IMR-90 (cell line): ENCODE measurements at regions not wholly inside any gene's neighbourhood (a gene's known extent, or its start where the extent isn't known, plus 50 kb on each side); places are given as distances from the start of the nearest gene placed in this dataset.

Source experiments
- ATAC-seq: fragments of 200-7000 bp; cut with Tn5 transposase; 2 replicates; pipeline ENCODE4 v1.9.1; 2020; ENCODE audit warnings: low read depth, mild to moderate bottlenecking, moderate library complexity
- BruUV-seq: library from RNA; stranded (reverse); fragments of 400-500 nt; replicated peaks from 2 replicates; lab custom pipeline; 2021; lab: Mats Ljungman, UMichigan
- CTCF ChIA-PET: fragments of 300-600 bp; formaldehyde crosslinking; extraction: SDS; loops from one replicate; lab custom pipeline; 2021; ENCODE audit warnings: antibody characterized with exemption; lab: Yijun Ruan, JAX
- POLR2A ChIA-PET: fragments of 300-600 bp; sonication (Branson Sonifier 250); formaldehyde crosslinking; loops from one replicate; lab custom pipeline; 2022; ENCODE audit warnings: antibody characterized with exemption; ENCODE audit not compliant: unreplicated experiment; lab: Charles Lee
- DNase-seq: peaks from one replicate; pipeline ENCODE4 v3.0.0; 2013
- H2AFZ ChIP-seq: replicated peaks from 2 replicates; pipeline ENCODE3; 2013; ENCODE audit warnings: low read length, mild to moderate bottlenecking; ENCODE audit not compliant: poor library complexity
- H2AK5ac ChIP-seq: 2 replicates; pipeline ENCODE4 v1.6.1; 2013; ENCODE audit warnings: low read depth, low read length, inconsistent platforms
- H2AK9ac ChIP-seq: replicated peaks from 2 replicates; pipeline ENCODE3; 2013; ENCODE audit warnings: mild to moderate bottlenecking, low read depth, low read length, moderate library complexity; ENCODE audit not compliant: poor library complexity
- H2BK120ac ChIP-seq: 2 replicates; pipeline ENCODE4 v1.6.1; 2013; ENCODE audit warnings: low read depth, low read length, inconsistent platforms
- H2BK15ac ChIP-seq: 3 replicates; pipeline ENCODE4 v1.6.1; 2013; ENCODE audit warnings: low read depth, low read length, inconsistent platforms
- H2BK20ac ChIP-seq: 2 replicates; pipeline ENCODE4 v1.6.1; 2013; ENCODE audit warnings: low read depth, mild to moderate bottlenecking, inconsistent platforms, low read length, moderate library complexity
- H2BK5ac ChIP-seq: 2 replicates; pipeline ENCODE4 v1.6.1; 2013; ENCODE audit warnings: mild to moderate bottlenecking, low read depth, low read length, inconsistent platforms; ENCODE audit not compliant: poor library complexity, severe bottlenecking
- H3K14ac ChIP-seq: replicated peaks from 2 replicates; pipeline ENCODE4 v1.6.1; 2013; ENCODE audit warnings: low read depth, low read length, inconsistent platforms
- H3K18ac ChIP-seq: 2 replicates; pipeline ENCODE4 v1.6.1; 2013; ENCODE audit warnings: low read depth, low read length, control low read depth
- H3K23ac ChIP-seq: 2 replicates; pipeline ENCODE4 v1.6.1; 2013; ENCODE audit warnings: low read depth, low read length, inconsistent platforms
- H3K27ac ChIP-seq: 2 replicates; pipeline ENCODE4 v1.5.1; 2013; ENCODE audit warnings: mild to moderate bottlenecking, control low read depth, low read length; ENCODE audit not compliant: insufficient read depth
- H3K27me3 ChIP-seq: 2 replicates; pipeline ENCODE4 v1.6.1; 2013; ENCODE audit warnings: low read length; ENCODE audit not compliant: control insufficient read depth, insufficient read depth
- H3K36me3 ChIP-seq: 2 replicates; pipeline ENCODE4 v1.6.1; 2013; ENCODE audit warnings: low read length, mixed read lengths; ENCODE audit not compliant: control insufficient read depth, insufficient read depth
- H3K4ac ChIP-seq: 2 replicates; pipeline ENCODE4 v1.6.1; 2013; ENCODE audit warnings: low read depth, low read length, inconsistent platforms
- H3K4me1 ChIP-seq: 2 replicates; pipeline ENCODE4 v1.6.1; 2013; ENCODE audit warnings: low read length, mixed read lengths; ENCODE audit not compliant: control insufficient read depth, insufficient read depth
- H3K4me2 ChIP-seq: 2 replicates; pipeline ENCODE4 v1.6.1; 2013; ENCODE audit warnings: low read depth, mild to moderate bottlenecking, control low read depth, low read length, moderate library complexity
- H3K4me3 ChIP-seq: 2 replicates; pipeline ENCODE4 v1.5.1; 2013; ENCODE audit warnings: low read depth, mild to moderate bottlenecking, control low read depth, low read length, moderate library complexity; ENCODE audit not compliant: insufficient read depth
- H3K56ac ChIP-seq: 2 replicates; pipeline ENCODE4 v1.6.1; 2013; ENCODE audit warnings: low read length, inconsistent platforms; ENCODE audit not compliant: insufficient read depth; ENCODE audit errors: extremely low read depth
- H3K79me1 ChIP-seq, 2 experiments: 2 replicates each; pipeline ENCODE4 v1.6.1; 2013; ENCODE audit warnings: low read length in 2 of 2, inconsistent platforms in 1 of 2, low read depth in 1 of 2
- H3K9ac ChIP-seq: 2 replicates; pipeline ENCODE4 v1.6.1; 2013; ENCODE audit warnings: low read depth, low read length, control low read depth
- H3K9me1 ChIP-seq: 2 replicates; pipeline ENCODE4 v1.6.1; 2013; ENCODE audit warnings: low read length, inconsistent platforms; ENCODE audit not compliant: insufficient read depth
- H3K9me3 ChIP-seq: 2 replicates; pipeline ENCODE4 v1.6.1; 2013; ENCODE audit warnings: low read length; ENCODE audit not compliant: control insufficient read depth, insufficient read depth
- H4K20me1 ChIP-seq: 2 replicates; pipeline ENCODE4 v1.6.1; 2013; ENCODE audit warnings: low read length, inconsistent platforms; ENCODE audit not compliant: insufficient read depth
- H4K5ac ChIP-seq: 2 replicates; pipeline ENCODE4 v1.6.1; 2013; ENCODE audit warnings: mild to moderate bottlenecking, low read depth, low read length, control low read depth
- H4K8ac ChIP-seq, 2 experiments: 2 replicates each; pipeline ENCODE4 v1.6.1; 2013; ENCODE audit warnings: low read depth in 2 of 2, low read length in 2 of 2, control low read depth in 1 of 2, inconsistent platforms in 1 of 2
- H4K91ac ChIP-seq: 2 replicates; pipeline ENCODE4 v1.6.1; 2013; ENCODE audit warnings: low read depth, low read length, inconsistent platforms; ENCODE audit not compliant: insufficient read depth
- BHLHE40 ChIP-seq: fragments of 150-350 bp; IDR thresholded peaks from 2 replicates; pipeline ENCODE4 v1.6.1; 2016; ENCODE audit warnings: mild to moderate bottlenecking, low read depth, low read length
- FOS ChIP-seq: fragments of 150-350 bp; IDR thresholded peaks from 2 replicates; pipeline ENCODE4 v1.6.1; 2016; ENCODE audit warnings: low read depth, low read length
- MAFK ChIP-seq: IDR thresholded peaks from 2 replicates; pipeline ENCODE4 v1.6.1; 2012; ENCODE audit warnings: low read depth, low read length, improper control_type of control experiment
- RAD21 ChIP-seq: IDR thresholded peaks from 2 replicates; pipeline ENCODE4 v1.6.1; 2012; ENCODE audit warnings: low read length, improper control_type of control experiment
- SMC3 ChIP-seq: fragments of 150-350 bp; IDR thresholded peaks from 2 replicates; pipeline ENCODE4 v1.6.1; 2016; ENCODE audit warnings: low read depth, mild to moderate bottlenecking, antibody characterized with exemption, low read length, moderate library complexity
- WGBS, 2 experiments: methylation state at CpG; one replicate each; pipeline versions ENCODE4 v1.1.5 to v1.1.7; 2013; ENCODE audit warnings: missing lambda C conversion rate in 2 of 2; ENCODE audit not compliant: insufficient read length in 1 of 2; ENCODE audit errors: extremely low coverage in 2 of 2; 5-methylcytosine and 5-hydroxymethylcytosine counted together
- dilution Hi-C: fragments of 300-500 bp; cut with HindIII; formaldehyde crosslinking; loops from one replicate; pipeline ENCODE4 v1.14.3; 2018; ENCODE audit warnings: low sequenced_read_pairs; ENCODE audit not compliant: unreplicated experiment
- in situ Hi-C: fragments of 300-500 bp; cut with MboI; formaldehyde crosslinking; loops from 3 replicates; pipeline ENCODE4 v1.14.3; 2019; ENCODE audit warnings: low sequenced_read_pairs, inconsistent platforms, mixed read lengths
- intact Hi-C: fragments of 100-400 bp; cut with micrococcal nuclease; formaldehyde crosslinking; loops from 2 replicates; pipeline ENCODE4 v1.10.0; 2022
- TF ChIP-seq, protein P1 (sequence below): fragments of 150-350 bp; IDR thresholded peaks from 2 replicates; pipeline ENCODE4 v1.6.1; 2017; ENCODE audit warnings: mild to moderate bottlenecking, antibody characterized with exemption, low read length, low read depth
- TF ChIP-seq, protein P2 (sequence below): conservative IDR thresholded peaks from 2 replicates; pipeline ENCODE4 v1.5.1; 2012; ENCODE audit warnings: mild to moderate bottlenecking, low read depth, low read length, improper control_type of control experiment

DNA sequence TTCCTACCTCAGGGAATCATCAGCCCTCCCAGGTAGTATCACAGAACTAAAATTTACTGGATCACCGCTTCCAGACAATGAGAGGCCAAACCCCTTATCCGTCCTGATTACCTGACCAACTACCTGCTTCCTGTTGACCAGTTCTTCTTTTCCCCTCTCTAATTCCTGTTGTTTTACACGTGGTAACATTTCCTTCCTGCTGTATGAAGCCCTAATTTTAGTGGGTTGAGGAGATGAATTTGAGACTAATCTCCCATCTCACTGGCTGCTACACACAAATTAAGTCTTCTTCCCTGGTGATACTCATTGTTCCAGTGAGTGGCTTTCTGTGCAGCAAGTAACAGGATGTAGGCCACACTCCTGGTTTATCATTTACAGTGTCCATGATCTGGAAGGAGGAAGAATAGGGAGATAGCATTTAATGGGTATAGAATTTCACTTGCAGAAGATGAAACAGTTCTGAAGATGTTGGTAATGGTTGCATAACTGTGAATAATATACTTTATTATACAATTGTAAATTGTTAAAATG lies 2112.9 kb downstream of the NCAM2 start:
- CTCF ChIA-PET: no interaction called here
- H3K4me2 ChIP-seq: no peak overlapping the region
- no peak overlapping the region for H3K4ac ChIP-seq
- no peak overlapping the region for H3K14ac ChIP-seq
- H2AK5ac ChIP-seq: no peak overlapping the region
- H4K20me1 ChIP-seq: no peaks in the 10 kb centered on the region
- H3K9me1 ChIP-seq: no peaks in the 10 kb centered on the region
- no CpG with 5 or more reads among the region's 3 CpGs for WGBS, 2 experiments
- no peak overlapping the region for H2BK120ac ChIP-seq
- H2AFZ ChIP-seq: no peak overlapping the region
- H3K56ac ChIP-seq: no peak overlapping the region
- H3K36me3 ChIP-seq: no peaks in the 10 kb centered on the region
- no TSS peak for BruUV-seq
- no peak overlapping the region for H2BK5ac ChIP-seq
- intact Hi-C loops (no loop called here), dilution Hi-C loops (no loop called here), in situ Hi-C loops (no loop called here)
- no peaks in the 10 kb centered on the region for H3K79me1 ChIP-seq
- TF ChIP-seq RAD21 (no peak), FOS (no peak), MAFK (no peak), SMC3 (no peak), BHLHE40 (no peak)
- TF ChIP-seq, protein P1, sequence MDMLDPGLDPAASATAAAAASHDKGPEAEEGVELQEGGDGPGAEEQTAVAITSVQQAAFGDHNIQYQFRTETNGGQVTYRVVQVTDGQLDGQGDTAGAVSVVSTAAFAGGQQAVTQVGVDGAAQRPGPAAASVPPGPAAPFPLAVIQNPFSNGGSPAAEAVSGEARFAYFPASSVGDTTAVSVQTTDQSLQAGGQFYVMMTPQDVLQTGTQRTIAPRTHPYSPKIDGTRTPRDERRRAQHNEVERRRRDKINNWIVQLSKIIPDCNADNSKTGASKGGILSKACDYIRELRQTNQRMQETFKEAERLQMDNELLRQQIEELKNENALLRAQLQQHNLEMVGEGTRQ: no peak
- TF ChIP-seq, protein P2, sequence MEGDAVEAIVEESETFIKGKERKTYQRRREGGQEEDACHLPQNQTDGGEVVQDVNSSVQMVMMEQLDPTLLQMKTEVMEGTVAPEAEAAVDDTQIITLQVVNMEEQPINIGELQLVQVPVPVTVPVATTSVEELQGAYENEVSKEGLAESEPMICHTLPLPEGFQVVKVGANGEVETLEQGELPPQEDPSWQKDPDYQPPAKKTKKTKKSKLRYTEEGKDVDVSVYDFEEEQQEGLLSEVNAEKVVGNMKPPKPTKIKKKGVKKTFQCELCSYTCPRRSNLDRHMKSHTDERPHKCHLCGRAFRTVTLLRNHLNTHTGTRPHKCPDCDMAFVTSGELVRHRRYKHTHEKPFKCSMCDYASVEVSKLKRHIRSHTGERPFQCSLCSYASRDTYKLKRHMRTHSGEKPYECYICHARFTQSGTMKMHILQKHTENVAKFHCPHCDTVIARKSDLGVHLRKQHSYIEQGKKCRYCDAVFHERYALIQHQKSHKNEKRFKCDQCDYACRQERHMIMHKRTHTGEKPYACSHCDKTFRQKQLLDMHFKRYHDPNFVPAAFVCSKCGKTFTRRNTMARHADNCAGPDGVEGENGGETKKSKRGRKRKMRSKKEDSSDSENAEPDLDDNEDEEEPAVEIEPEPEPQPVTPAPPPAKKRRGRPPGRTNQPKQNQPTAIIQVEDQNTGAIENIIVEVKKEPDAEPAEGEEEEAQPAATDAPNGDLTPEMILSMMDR: no peak
- H3K23ac ChIP-seq: no peak overlapping the region
- no peak overlapping the region for H3K27ac ChIP-seq
- DNase-seq (no peak), ATAC-seq (no peak)
- peaks cover 5% of the 10 kb centered on the region; the same call in 1 of the 2 replicates for H3K9me3 ChIP-seq
- no peak overlapping the region for H2BK15ac ChIP-seq
- no peaks in the 10 kb centered on the region for H3K4me1 ChIP-seq
- POLR2A ChIA-PET: no interaction called here
- H3K18ac ChIP-seq: no peak overlapping the region
- H2AK9ac ChIP-seq: no peak overlapping the region
- H4K8ac ChIP-seq: no peak overlapping the region
- H4K5ac ChIP-seq: no peak overlapping the region
- H3K9ac ChIP-seq: no peak overlapping the region
- no peak overlapping the region for H2BK20ac ChIP-seq
- H4K91ac ChIP-seq: no peak overlapping the region
- H3K27me3 ChIP-seq: no peaks in the 10 kb centered on the region
- no peak overlapping the region for H3K4me3 ChIP-seq
